Thoracic aorta (tissue), 2 donors: ENCODE measurements at regions not wholly inside any gene's neighbourhood (a gene's known extent, or its start where the extent isn't known, plus 50 kb on each side); places are given as distances from the start of the nearest gene placed in this dataset.

Source experiments
- ATAC-seq: fragments of 150-250 bp; one replicate; pipeline ENCODE4 v1.8.0; 2017; ENCODE audit warnings: low read depth; ENCODE audit not compliant: insufficient number of reproducible peaks, low FRiP score
- DNase-seq: peaks from one replicate; pipeline ENCODE4 v3.0.0-alpha.2; 2020; ENCODE audit warnings: low spot score
- H3K27ac ChIP-seq, 2 donors: fragments of 200-600 bp; sonication (generic); 1 replicate in 1 of 2; 2 replicates in 1 of 2; pipeline ENCODE4 v1.5.1; 2016; ENCODE audit warnings: mild to moderate bottlenecking in 2 of 2, moderate library complexity in 2 of 2
- H3K27me3 ChIP-seq: fragments of 200-600 bp; sonication (generic); replicated peaks from 2 replicates; pipeline ENCODE4 v1.6.0; 2016; ENCODE audit warnings: mild to moderate bottlenecking; ENCODE audit not compliant: insufficient read depth
- H3K36me3 ChIP-seq: fragments of 200-600 bp; sonication (generic); one replicate; pipeline ENCODE4 v1.5.1; 2016
- H3K4me1 ChIP-seq, 2 donors: fragments of 200-600 bp; sonication (generic); 1 replicate in 1 of 2; 2 replicates in 1 of 2; pipeline versions ENCODE4 v1.5.1 to v1.6.0; 2016; ENCODE audit warnings: low read depth in 2 of 2, mild to moderate bottlenecking in 1 of 2; ENCODE audit not compliant: control insufficient read depth in 1 of 2
- H3K4me3 ChIP-seq: fragments of 200-600 bp; sonication (generic); 2 replicates; pipeline ENCODE4 v1.5.1; 2016; ENCODE audit warnings: mild to moderate bottlenecking
- H3K9me3 ChIP-seq: fragments of 200-600 bp; sonication (generic); 2 replicates; pipeline ENCODE4 v1.5.1; 2016
- TF ChIP-seq, protein P1 (sequence below): fragments of 200-600 bp; sonication (generic); IDR thresholded peaks from one replicate; pipeline ENCODE4 v1.5.1; 2019; ENCODE audit warnings: antibody characterized with exemption

DNA sequence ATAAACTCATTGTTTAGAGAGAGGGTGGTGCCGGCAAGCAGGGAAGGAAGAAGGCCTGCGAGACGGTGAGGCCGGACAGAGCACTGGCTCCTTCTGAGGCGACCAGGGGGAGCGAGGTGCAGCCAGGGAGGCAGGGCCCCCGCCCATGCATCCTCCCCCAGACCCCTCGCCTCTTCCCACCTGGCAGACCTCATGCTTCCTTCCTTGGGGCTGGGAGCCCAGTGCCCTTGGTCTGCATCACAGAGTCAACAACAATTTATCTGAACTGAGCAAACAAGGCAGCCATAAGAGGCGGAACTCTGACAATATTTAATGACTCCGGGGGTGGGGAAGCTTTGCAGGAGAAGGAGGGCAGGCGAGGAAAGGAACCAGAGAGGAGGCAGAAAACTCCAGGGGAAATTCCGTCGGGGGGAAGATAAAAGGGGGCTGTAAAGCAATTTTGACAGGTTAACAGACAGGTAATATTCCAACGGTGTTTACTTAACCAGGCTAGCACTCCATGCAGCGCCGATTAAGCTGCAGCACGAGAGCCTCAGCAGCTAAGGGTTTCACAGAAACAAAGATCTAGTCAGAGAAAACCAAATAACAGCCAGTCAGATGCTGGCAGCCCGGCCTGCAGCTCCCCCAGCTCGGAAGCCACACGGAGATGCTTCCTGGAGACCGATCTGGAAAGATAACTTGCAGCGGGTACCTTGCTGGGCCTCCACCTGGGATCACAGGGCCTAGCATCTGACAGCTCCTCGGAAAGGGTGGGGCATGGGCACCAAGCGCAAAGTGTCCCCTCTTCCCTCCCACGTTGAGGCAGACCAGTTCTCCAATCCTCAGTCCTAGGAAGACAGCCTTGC lies 398.2 kb downstream of the SOX9 start:
- no peak for DNase-seq
- no peak for ATAC-seq
- no peak overlapping the region for H3K27ac ChIP-seq
- peaks cover 0 to 13% of the 10 kb centered on the region in 2 donors for H3K4me1 ChIP-seq
- no peaks in the 10 kb centered on the region for H3K36me3 ChIP-seq
- H3K4me3 ChIP-seq = no peak overlapping the region
- H3K9me3 ChIP-seq = no peaks in the 10 kb centered on the region
- no peaks in the 10 kb centered on the region for H3K27me3 ChIP-seq
- TF ChIP-seq, protein P1, sequence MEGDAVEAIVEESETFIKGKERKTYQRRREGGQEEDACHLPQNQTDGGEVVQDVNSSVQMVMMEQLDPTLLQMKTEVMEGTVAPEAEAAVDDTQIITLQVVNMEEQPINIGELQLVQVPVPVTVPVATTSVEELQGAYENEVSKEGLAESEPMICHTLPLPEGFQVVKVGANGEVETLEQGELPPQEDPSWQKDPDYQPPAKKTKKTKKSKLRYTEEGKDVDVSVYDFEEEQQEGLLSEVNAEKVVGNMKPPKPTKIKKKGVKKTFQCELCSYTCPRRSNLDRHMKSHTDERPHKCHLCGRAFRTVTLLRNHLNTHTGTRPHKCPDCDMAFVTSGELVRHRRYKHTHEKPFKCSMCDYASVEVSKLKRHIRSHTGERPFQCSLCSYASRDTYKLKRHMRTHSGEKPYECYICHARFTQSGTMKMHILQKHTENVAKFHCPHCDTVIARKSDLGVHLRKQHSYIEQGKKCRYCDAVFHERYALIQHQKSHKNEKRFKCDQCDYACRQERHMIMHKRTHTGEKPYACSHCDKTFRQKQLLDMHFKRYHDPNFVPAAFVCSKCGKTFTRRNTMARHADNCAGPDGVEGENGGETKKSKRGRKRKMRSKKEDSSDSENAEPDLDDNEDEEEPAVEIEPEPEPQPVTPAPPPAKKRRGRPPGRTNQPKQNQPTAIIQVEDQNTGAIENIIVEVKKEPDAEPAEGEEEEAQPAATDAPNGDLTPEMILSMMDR = no peak

DNA sequence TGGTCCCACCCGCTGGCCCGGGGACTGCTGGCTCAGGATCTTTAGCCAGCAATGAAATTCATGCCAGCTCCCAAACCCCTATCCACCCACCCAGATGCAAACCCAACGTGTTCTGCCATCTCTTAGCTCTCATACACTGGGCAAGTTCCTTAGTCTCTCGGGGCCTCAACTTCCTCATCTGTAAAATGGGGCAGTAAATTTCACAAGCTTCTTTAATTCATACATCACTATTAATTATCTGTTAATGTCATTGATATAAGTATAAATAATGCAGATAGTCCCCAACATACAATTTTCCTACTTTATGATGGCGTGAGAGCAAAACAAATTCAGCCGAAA lies 398.7 kb downstream of the SOX9 start:
- H3K4me3 ChIP-seq = no peak overlapping the region
- TF ChIP-seq, protein P1 = no peak
- ATAC-seq = no peak
- H3K27me3 ChIP-seq = no peaks in the 10 kb centered on the region
- H3K27ac ChIP-seq = no peak overlapping the region
- no peaks in the 10 kb centered on the region for H3K9me3 ChIP-seq
- no peak for DNase-seq
- no peaks in the 10 kb centered on the region for H3K36me3 ChIP-seq
- H3K4me1 ChIP-seq = peaks cover 0 to 13% of the 10 kb centered on the region in 2 donors

DNA sequence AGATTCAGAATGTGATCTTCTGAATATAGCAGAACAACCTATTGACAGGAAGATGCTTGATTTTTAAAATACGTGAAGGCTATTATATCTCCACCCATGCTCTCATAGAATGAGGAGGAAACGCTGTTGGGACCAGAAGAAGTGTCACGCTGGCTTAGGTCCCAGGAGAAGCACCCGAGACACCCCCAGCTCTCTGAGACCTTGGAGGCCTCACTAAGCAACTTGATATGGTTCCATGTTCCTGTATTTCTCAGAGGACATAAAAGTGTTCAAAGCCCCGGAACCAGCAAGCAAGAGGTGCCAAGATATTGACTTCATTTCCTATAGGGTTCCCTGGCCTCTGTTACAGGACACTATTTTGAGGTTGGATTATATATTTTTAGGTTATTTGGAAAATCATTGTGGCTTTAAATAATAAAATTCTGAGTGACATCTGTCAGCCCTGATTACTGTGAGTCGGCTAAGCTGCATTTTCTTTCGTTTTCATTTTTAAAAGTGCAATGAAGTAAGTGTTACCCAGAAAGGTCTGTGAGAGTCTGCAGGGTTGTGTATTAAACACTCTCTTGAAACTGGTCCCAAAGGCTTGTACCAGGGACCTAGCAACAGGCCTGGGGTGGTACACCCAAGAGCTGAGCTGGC lies 400.0 kb downstream of the SOX9 start:
- peaks cover 4 to 8% of the 10 kb centered on the region in 2 donors for H3K4me1 ChIP-seq

DNA sequence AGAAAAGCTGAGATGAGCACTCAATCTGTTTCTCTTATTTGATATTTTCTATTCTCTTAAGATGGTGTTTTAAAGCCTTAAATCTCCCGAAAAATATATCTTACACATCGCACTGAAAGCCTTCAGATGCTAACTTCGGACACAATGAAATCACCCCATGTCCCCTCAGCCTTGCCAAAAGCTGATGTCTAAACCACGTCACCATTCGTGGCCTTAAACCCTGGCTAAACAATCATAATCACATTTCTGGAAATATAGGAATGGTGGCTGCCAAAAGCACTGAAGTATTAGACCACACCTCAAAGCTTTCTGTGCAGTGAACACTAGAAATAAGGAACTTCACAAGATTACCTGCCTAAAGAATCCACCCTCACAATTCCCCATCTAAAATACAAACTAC lies 402.7 kb downstream of the SOX9 start:
- ATAC-seq (no peak), DNase-seq (no peak)
- no peak overlapping the region for H3K4me3 ChIP-seq
- H3K36me3 ChIP-seq = no peaks in the 10 kb centered on the region
- no peaks in the 10 kb centered on the region for H3K27me3 ChIP-seq
- H3K9me3 ChIP-seq = no peaks in the 10 kb centered on the region
- TF ChIP-seq, protein P1 = no peak
- peaks cover 4 to 10% of the 10 kb centered on the region in 2 donors for H3K4me1 ChIP-seq
- no peak overlapping the region for H3K27ac ChIP-seq

More for the DNA sequence above, 400.0 kb downstream of the SOX9 start:
- Histone ChIP-seq H3K4me3 (no peak overlapping the region), H3K9me3 (no peaks in the 10 kb centered on the region), H3K27me3 (no peaks in the 10 kb centered on the region), H3K36me3 (no peaks in the 10 kb centered on the region), H3K27ac (no peak overlapping the region)
- TF ChIP-seq, protein P1 = no peak
- ATAC-seq (no peak), DNase-seq (no peak)

DNA sequence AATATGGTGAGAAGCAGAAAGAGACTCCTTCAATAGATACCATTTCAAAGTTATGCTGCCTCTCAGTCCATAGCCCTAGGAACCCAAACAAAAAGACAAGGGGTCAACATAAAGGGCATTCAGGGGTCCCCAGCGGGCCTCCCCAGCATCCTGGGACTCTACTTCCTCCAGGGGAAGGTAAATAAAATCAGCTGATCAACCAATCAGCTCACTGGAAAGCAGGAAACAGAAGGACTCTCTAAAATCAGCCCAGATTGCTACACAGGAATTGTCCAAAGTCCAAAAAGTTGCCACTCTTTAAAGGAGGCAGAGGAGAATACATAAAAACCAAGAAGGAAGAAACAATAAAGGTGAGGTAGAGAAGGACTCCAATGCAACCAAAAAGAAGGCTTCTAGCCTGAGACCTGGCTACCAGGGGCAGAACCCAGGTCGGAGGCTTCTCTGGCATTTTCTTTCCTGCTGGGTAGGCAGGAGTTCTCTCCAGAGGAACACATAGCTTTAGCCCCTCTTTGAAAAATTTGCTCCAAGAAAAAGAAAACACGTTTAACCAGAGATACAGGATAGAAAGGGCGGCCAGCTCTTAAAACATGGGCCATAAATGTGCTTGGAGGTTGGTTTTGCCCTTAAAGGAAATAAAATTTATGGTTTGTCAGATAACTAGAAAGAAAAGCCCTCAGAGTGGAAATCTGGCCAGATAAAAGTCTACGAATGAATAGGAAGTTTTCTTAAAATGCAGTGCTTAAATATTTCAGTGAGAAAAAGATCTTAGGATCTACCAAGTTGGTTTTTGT lies 404.6 kb downstream of the SOX9 start:
- no peak overlapping the region for H3K27ac ChIP-seq
- no peaks in the 10 kb centered on the region for H3K27me3 ChIP-seq
- TF ChIP-seq, protein P1 = no peak
- H3K9me3 ChIP-seq = no peaks in the 10 kb centered on the region
- H3K4me1 ChIP-seq = peaks cover 4 to 10% of the 10 kb centered on the region in 2 donors
- DNase-seq (no peak), ATAC-seq (no peak)
- no peak overlapping the region for H3K4me3 ChIP-seq
- no peaks in the 10 kb centered on the region for H3K36me3 ChIP-seq
